Vagina (tissue), 2 donors: ENCODE measurements at regions not wholly inside any gene's neighbourhood (a gene's known extent, or its start where the extent isn't known, plus 50 kb on each side); places are given as distances from the start of the nearest gene placed in this dataset.
A peak's percentile ranks its signal among the peaks of the same experiment; 100 is the strongest.

ENCODE experiments used
- DNase-seq, 2 donors: peaks; one replicate each; pipeline ENCODE4 v3.0.0-alpha.2; 2017; ENCODE audit errors: extremely low spot score in 2 of 2
- H3K27ac ChIP-seq: fragments of 200-600 bp; sonication (generic); one replicate; pipeline ENCODE4 v1.5.1; 2019
- H3K27me3 ChIP-seq: fragments of 200-600 bp; sonication (generic); one replicate; pipeline ENCODE4 v1.5.1; 2019
- H3K36me3 ChIP-seq, 2 donors: fragments of 200-600 bp; sonication (generic); one replicate each; pipeline ENCODE4 v1.5.1; 2017 to 2019
- H3K4me1 ChIP-seq: fragments of 200-600 bp; sonication (generic); one replicate; pipeline ENCODE4 v1.5.1; 2019
- H3K4me3 ChIP-seq, 2 donors: fragments of 200-600 bp; sonication (generic); 1 replicate in 1 of 2; 2 replicates in 1 of 2; pipeline ENCODE4 v1.5.1; 2016 to 2019
- H3K9me3 ChIP-seq: fragments of 200-600 bp; sonication (generic); one replicate; pipeline ENCODE4 v1.5.1; 2019
- POLR2A ChIP-seq, 2 donors: fragments of 450-650 bp; IDR thresholded peaks; one replicate each; pipeline ENCODE4 v1.6.1; 2017; ENCODE audit warnings: antibody characterized with exemption in 2 of 2, mild to moderate bottlenecking in 2 of 2, moderate library complexity in 2 of 2
- POLR2AphosphoS5 ChIP-seq, 2 donors: sonication (generic); formaldehyde crosslinking; IDR thresholded peaks; one replicate each; pipeline ENCODE4 v1.9.0; 2017; ENCODE audit warnings: antibody characterized with exemption in 2 of 2, mild to moderate bottlenecking in 2 of 2, low read depth in 1 of 2; ENCODE audit not compliant: insufficient read depth in 1 of 2
- intact Hi-C: fragments of 100-400 bp; cut with DNase I; formaldehyde crosslinking; loops from one replicate; pipeline ENCODE4 v1.15.1; 2023
- TF ChIP-seq, protein P1 (sequence below), 3 experiments: fragments of 450-650 bp in 2 of 3; fragments of 200-600 bp in 1 of 3; sonication (generic) in 1 of 3; IDR thresholded peaks; one replicate each; pipeline ENCODE4 v1.5.1; 2017 to 2019; ENCODE audit warnings: antibody characterized with exemption in 3 of 3, mild to moderate bottlenecking in 2 of 3, moderate library complexity in 2 of 3

DNA sequence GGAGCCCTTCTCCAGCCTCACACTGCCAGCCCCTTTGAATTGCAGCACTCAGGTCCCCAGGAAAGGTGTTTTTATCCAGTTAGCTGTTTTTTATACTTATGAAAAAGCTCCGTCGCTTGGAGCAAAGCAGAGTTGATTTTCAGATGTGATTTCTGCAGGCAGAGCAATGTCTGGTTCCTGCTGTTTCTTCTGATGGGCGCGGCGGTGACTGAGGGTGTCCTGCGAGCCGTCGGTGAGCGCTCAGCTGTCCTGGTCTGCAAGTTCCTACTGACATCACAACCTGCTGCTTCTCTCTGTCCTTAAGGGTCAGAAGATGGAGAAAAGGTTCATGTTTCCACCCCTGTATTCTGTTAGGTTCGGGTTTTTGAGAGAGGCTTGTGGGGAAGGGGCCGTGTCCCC, 109.6 kb upstream of the FAM20C start:
- H3K9me3 ChIP-seq, result no peaks in the 10 kb centered on the region
- no peak overlapping the region for H3K4me3 ChIP-seq
- DNase-seq, result no peak
- H3K27me3 ChIP-seq, result no peaks in the 10 kb centered on the region
- intact Hi-C loops, result no loop called here
- no peaks in the 10 kb centered on the region for H3K36me3 ChIP-seq
- H3K4me1 ChIP-seq, result peaks cover 21% of the 10 kb centered on the region
- H3K27ac ChIP-seq, result no peak overlapping the region
- TF ChIP-seq POLR2A (IDR thresholded peaks at IDR 0.05) (no peak), POLR2AphosphoS5 (IDR thresholded peaks at IDR 0.05; ENCODE audit: insufficient read depth in 1 of 2, low read depth in 1 of 2) (no peak)
- TF ChIP-seq, protein P1, sequence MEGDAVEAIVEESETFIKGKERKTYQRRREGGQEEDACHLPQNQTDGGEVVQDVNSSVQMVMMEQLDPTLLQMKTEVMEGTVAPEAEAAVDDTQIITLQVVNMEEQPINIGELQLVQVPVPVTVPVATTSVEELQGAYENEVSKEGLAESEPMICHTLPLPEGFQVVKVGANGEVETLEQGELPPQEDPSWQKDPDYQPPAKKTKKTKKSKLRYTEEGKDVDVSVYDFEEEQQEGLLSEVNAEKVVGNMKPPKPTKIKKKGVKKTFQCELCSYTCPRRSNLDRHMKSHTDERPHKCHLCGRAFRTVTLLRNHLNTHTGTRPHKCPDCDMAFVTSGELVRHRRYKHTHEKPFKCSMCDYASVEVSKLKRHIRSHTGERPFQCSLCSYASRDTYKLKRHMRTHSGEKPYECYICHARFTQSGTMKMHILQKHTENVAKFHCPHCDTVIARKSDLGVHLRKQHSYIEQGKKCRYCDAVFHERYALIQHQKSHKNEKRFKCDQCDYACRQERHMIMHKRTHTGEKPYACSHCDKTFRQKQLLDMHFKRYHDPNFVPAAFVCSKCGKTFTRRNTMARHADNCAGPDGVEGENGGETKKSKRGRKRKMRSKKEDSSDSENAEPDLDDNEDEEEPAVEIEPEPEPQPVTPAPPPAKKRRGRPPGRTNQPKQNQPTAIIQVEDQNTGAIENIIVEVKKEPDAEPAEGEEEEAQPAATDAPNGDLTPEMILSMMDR (IDR thresholded peaks at IDR 0.05), result no peak

DNA sequence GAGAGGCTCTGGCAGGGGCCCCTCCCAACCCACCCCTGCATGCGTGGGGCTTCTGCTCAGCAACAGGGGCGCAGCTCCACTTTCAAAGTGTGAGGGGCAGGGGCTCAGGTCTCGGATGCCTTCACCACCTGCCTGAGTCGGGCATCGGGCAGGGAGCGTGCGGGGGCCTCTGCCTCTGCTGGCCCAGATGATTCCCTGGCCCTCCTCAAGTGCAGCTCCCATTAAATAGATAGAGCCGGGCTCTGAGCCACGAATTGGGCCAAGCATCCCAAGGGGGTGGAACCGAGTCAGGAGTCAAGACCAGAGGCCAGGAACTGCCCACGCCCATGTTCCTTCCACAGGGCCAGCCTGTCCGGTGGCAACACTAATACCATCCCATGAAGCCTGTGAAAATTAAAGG, 108.9 kb upstream of the FAM20C start:
- no peaks in the 10 kb centered on the region for H3K27me3 ChIP-seq

DNA sequence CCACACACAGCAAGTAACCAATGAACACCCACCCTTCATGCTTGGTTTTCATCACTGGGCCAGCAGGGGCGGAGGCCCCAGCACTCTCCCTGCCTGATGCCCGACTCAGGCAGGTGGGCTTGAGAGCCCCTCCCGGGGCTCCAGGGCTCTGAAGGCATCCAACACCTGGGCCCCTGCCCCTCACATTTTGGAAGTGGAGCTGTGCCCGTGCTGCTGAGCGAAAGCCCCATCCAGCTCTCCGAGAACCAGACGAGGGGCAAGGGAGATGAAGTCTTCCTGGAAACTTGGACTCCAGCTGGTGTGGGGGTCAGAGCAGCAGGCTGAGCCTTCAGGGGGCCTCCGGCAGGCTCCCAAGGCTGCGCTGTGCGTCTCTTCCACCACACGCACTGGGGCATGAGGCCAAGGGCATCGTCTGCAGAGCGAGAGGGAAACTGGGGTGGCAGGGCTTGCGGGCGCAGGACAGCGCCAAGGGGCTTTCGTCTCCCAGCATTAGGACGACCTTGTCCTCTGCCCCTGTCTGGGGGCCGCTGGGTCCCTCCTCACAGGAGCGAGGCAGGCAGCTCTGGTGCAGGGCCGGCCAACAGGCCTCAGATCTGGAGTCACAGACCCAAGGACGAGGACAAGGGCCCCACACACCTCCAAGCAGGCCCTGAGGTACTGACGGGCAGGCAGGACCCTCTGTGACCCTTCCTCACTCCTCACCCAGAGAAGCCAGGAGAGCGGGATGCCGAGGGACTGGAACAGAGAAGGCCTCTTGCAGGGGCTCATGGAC, 108.3 kb upstream of the FAM20C start:
- Histone ChIP-seq H3K4me3 (no peak overlapping the region), H3K9me3 (no peaks in the 10 kb centered on the region), H3K36me3 (no peaks in the 10 kb centered on the region), H3K4me1 (peaks cover 33% of the 10 kb centered on the region), H3K27me3 (no peaks in the 10 kb centered on the region), H3K27ac (no peak overlapping the region)
- TF ChIP-seq POLR2A (IDR thresholded peaks at IDR 0.05), result no peak
- TF ChIP-seq POLR2AphosphoS5 (IDR thresholded peaks at IDR 0.05; ENCODE audit: insufficient read depth in 1 of 2, low read depth in 1 of 2), result no peak
- TF ChIP-seq, protein P1 (IDR thresholded peaks at IDR 0.05), result no peak
- intact Hi-C loops, result no loop called here
- no peak for DNase-seq

More for the DNA sequence above, 108.9 kb upstream of the FAM20C start:
- peaks cover 27% of the 10 kb centered on the region for H3K4me1 ChIP-seq
- H3K36me3 ChIP-seq, result no peaks in the 10 kb centered on the region
- TF ChIP-seq, protein P1 (IDR thresholded peaks at IDR 0.05), result no peak
- no peak for TF ChIP-seq POLR2AphosphoS5 (IDR thresholded peaks at IDR 0.05; ENCODE audit: insufficient read depth in 1 of 2, low read depth in 1 of 2)
- TF ChIP-seq POLR2A (IDR thresholded peaks at IDR 0.05), result no peak
- H3K4me3 ChIP-seq, result no peak overlapping the region
- H3K9me3 ChIP-seq, result no peaks in the 10 kb centered on the region
- DNase-seq, result peak in 1 of 2 donors; percentile 67
- intact Hi-C loops, result no loop called here
- no peak overlapping the region for H3K27ac ChIP-seq

DNA sequence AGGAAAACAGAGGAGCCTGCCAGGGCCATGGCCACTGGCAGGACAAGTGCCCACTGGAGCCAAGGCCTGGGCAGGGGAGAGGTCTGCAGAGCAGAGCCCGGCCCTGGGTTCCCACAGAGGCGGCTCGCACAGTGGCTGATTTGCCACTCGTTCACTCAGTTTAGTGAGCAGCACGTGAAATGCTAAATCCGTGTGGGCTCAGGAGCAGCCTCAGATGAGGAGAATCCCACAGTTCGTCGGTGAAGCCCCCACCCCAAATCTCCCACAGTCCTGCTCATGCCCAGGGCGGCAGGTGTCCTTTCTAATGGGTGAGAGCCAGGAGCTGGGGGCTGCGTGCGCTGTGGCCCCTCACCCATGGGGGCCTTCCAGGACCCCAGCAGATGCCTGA, 107.7 kb upstream of the FAM20C start:
- H3K27me3 ChIP-seq, result no peaks in the 10 kb centered on the region
- H3K36me3 ChIP-seq, result no peaks in the 10 kb centered on the region
- no peak overlapping the region for H3K4me3 ChIP-seq
- H3K4me1 ChIP-seq, result peaks cover 39% of the 10 kb centered on the region
- intact Hi-C loops, result no loop called here
- H3K9me3 ChIP-seq, result no peaks in the 10 kb centered on the region
- H3K27ac ChIP-seq, result no peak overlapping the region
- TF ChIP-seq, protein P1 (IDR thresholded peaks at IDR 0.05), result no peak
- no peak for TF ChIP-seq POLR2A (IDR thresholded peaks at IDR 0.05)
- no peak for TF ChIP-seq POLR2AphosphoS5 (IDR thresholded peaks at IDR 0.05; ENCODE audit: insufficient read depth in 1 of 2, low read depth in 1 of 2)
- no peak for DNase-seq
